Activated CD4-positive, alpha-beta T cell treated with anti-CD3 and anti-CD28 coated beads for 36 hours (primary cell): ENCODE measurements at regions not wholly inside any gene's neighbourhood (a gene's known extent, or its start where the extent isn't known, plus 50 kb on each side); places are given as distances from the start of the nearest gene placed in this dataset.
"Not testable (repeated sequence)": the region's sequence is repeated elsewhere in the genome, so short reads cannot be mapped to it uniquely, and the experiment has no call there.

ENCODE experiments used
- ATAC-seq: fragments of 200-7000 bp; cut with Tn5 transposase; one replicate; pipeline ENCODE4 v1.10.0; 2021; ENCODE audit warnings: mild to moderate bottlenecking, moderate library complexity
- CTCF ChIA-PET: fragments of 350-600 bp; sonication (Branson Sonifier 250); formaldehyde crosslinking; loops from one replicate; lab custom pipeline; 2021; ENCODE audit warnings: antibody characterized with exemption; lab: Charles Lee
- POLR2A ChIA-PET: fragments of 350-600 bp; sonication (Branson Sonifier 250); formaldehyde crosslinking; loops from one replicate; lab custom pipeline; 2021; ENCODE audit warnings: antibody characterized with exemption, inconsistent platforms; lab: Charles Lee
- DNase-seq: peaks from one replicate; pipeline ENCODE4 v3.0.0-alpha.2; 2020
- H3K27ac Mint-ChIP-seq: one replicate; pipeline ENCODE4 v1.8.0; 2021; ENCODE audit warnings: mixed read lengths
- H3K27me3 Mint-ChIP-seq: one replicate; pipeline ENCODE4 v1.8.0; 2021; ENCODE audit warnings: mixed read lengths
- H3K36me3 Mint-ChIP-seq: one replicate; pipeline ENCODE4 v1.8.0; 2021; ENCODE audit warnings: low read depth, mixed read lengths
- H3K4me1 Mint-ChIP-seq: one replicate; pipeline ENCODE4 v1.8.0; 2021; ENCODE audit warnings: mixed read lengths
- H3K4me3 Mint-ChIP-seq: one replicate; pipeline ENCODE4 v1.8.0; 2021; ENCODE audit warnings: mild to moderate bottlenecking, moderate library complexity, mixed read lengths
- H3K9me3 Mint-ChIP-seq: one replicate; pipeline ENCODE4 v1.8.0; 2021; ENCODE audit warnings: low read depth, mixed read lengths
- intact Hi-C, 2 experiments: fragments of 100-400 bp; cut with DNase I in 1 of 2; cut with micrococcal nuclease in 1 of 2; formaldehyde crosslinking; loops; one replicate each; pipeline versions ENCODE4 v1.14.2 to v1.15.1; 2022 to 2024; cut with DNase I, micrococcal nuclease

GRCh38 chr15:23787346-23788105 is 100.4 kb upstream of the NDN start:
- Mint-ChIP-seq H3K36me3 (no peaks in the 10 kb centered on the region), H3K27ac (no peak overlapping the region), H3K27me3 (no peaks in the 10 kb centered on the region), H3K4me3 (no peak overlapping the region), H3K4me1 (no peaks in the 10 kb centered on the region), H3K9me3 (peaks cover 7% of the 10 kb centered on the region)
- POLR2A ChIA-PET = no interaction called here
- intact Hi-C loops = no loop called here
- CTCF ChIA-PET = no interaction called here
- ATAC-seq = no peak
- DNase-seq = no peak

- Mint-ChIP-seq H3K27me3 (no peaks in the 10 kb centered on the region), H3K36me3 (no peaks in the 10 kb centered on the region), H3K27ac (no peak overlapping the region), H3K4me3 (no peak overlapping the region), H3K4me1 (no peaks in the 10 kb centered on the region), H3K9me3 (peaks cover 13% of the 10 kb centered on the region)
- DNase-seq (no peak), ATAC-seq (no peak)
- intact Hi-C loops = no loop called here
- CTCF ChIA-PET = no interaction called here
- POLR2A ChIA-PET = no interaction called here
These were observed 106.1 kb upstream of the NDN start for GRCh38 chr15:23793191-23793680.

DNA sequence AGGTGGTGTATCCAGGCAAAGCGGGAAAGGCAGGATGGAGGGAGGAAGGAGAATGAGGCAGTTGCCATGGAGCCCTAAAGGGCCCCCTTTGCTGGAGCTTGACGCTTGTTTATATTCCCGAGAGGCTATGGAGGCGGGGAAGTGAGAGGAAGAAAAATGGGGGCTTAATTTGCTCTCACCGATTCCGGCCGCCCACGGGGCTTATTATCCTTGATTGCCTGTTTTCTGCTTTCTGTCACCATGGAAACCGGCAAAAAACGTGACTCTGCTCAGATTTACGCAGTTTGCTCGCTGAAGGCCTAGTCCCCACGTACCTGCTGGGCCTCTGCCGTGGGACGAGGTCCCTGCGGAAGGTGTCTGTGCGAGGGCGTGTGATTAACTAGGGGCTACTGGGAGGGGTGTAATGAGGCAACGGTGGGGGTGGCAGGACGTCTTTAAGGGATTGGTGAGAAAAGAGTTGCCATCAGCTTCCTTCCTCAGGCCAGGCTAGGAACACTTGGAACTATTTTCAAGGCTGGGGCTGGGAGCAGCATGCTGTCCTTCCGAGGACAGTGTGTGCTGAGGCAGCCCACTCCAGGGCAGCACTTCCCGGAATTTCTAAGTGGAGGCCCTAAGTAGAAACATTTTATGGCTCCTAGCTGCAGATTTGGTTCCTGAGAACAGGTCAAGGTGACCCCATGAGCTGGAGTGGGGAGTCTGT is 110.8 kb upstream of the NDN start:
- Mint-ChIP-seq H3K27ac (no peak overlapping the region), H3K4me3 (no peak overlapping the region), H3K4me1 (no peaks in the 10 kb centered on the region), H3K9me3 (peaks cover 17% of the 10 kb centered on the region), H3K36me3 (no peaks in the 10 kb centered on the region), H3K27me3 (no peaks in the 10 kb centered on the region)
- POLR2A ChIA-PET = no interaction called here
- DNase-seq (no peak), ATAC-seq (no peak)
- intact Hi-C loops = no loop called here
- CTCF ChIA-PET = no interaction called here

DNA sequence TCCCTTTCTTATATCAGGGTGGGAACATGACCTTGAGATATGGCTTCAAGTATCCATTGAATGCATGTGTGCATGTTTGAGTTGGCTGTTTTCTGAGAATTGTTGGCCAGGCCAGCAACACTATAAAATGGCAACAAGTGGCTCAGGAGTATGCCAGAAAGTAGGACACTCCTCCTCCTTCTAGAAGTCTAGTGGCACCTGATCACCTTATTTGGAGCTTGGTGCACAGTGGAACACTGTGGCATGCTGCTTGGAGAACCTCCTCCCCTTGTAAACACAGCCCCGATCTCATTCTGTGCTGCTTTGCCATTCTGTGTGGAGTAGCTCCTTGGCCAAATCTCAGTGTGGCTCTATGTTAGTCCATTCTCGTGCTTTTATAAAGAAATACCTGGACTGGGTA is 114.8 kb upstream of the NDN start:
- no peak overlapping the region for H3K4me3 Mint-ChIP-seq
- no peaks in the 10 kb centered on the region for H3K4me1 Mint-ChIP-seq
- no peak for ATAC-seq
- H3K27ac Mint-ChIP-seq = no peak overlapping the region
- ChIA-PET POLR2A (no interaction called here), CTCF (no interaction called here)
- H3K36me3 Mint-ChIP-seq = no peaks in the 10 kb centered on the region
- no peaks in the 10 kb centered on the region for H3K27me3 Mint-ChIP-seq
- DNase-seq = no peak
- intact Hi-C loops = no loop called here
- H3K9me3 Mint-ChIP-seq = peaks cover 17% of the 10 kb centered on the region

DNA sequence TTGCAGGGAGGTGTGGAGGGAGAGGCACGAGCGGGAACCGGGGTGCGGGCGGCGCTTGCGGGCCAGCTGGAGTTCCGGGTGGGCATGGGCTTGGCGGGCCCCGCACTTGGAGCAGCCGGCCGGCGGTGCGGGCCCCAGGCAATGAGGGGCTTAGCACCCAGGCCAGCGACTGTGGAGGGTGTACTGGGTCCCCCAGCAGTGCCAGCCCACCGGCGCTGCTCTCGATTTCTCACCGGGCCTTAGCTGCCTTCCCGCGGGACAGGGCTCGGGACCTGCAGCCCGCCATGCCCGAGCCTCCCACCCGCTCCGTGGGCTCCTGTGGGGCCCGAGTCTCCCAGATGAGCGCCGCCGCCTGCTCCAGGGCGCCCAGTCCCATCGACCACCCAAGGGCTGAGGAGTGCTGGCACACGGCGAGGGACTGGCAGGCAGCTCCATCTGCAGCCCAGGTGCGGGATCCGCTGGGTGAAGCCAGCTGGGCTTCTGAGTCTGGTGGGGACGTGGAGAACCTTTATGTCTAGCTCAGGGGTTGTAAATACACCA is 115.9 kb upstream of the NDN start:
- H3K9me3 Mint-ChIP-seq = peaks cover 13% of the 10 kb centered on the region
- CTCF ChIA-PET, H3K36me3 Mint-ChIP-seq, ATAC-seq, H3K4me1 Mint-ChIP-seq, H3K4me3 Mint-ChIP-seq, H3K27me3 Mint-ChIP-seq, intact Hi-C loops, DNase-seq, POLR2A ChIA-PET, H3K27ac Mint-ChIP-seq: not testable (repeated sequence)

GRCh38 chr15:23806980-23807379 is 119.9 kb upstream of the NDN start:
- H3K4me1 Mint-ChIP-seq = no peaks in the 10 kb centered on the region
- H3K4me3 Mint-ChIP-seq = no peak overlapping the region
- ChIA-PET CTCF (no interaction called here), POLR2A (no interaction called here)
- no peaks in the 10 kb centered on the region for H3K27me3 Mint-ChIP-seq
- intact Hi-C loops = no loop called here
- peaks cover 6% of the 10 kb centered on the region for H3K9me3 Mint-ChIP-seq
- no peak overlapping the region for H3K27ac Mint-ChIP-seq
- ATAC-seq (no peak), DNase-seq (no peak)
- H3K36me3 Mint-ChIP-seq = no peaks in the 10 kb centered on the region

GRCh38 chr15:23823508-23823907 is 136.4 kb upstream of the NDN start:
- H3K36me3 Mint-ChIP-seq = no peaks in the 10 kb centered on the region
- CTCF ChIA-PET = no interaction called here
- peaks cover 7% of the 10 kb centered on the region for H3K9me3 Mint-ChIP-seq
- H3K4me1 Mint-ChIP-seq = no peaks in the 10 kb centered on the region
- H3K27ac Mint-ChIP-seq = no peak overlapping the region
- H3K4me3 Mint-ChIP-seq = no peak overlapping the region
- intact Hi-C loops = no loop called here
- no peaks in the 10 kb centered on the region for H3K27me3 Mint-ChIP-seq
- ATAC-seq (no peak), DNase-seq (peak; percentile 22)
- POLR2A ChIA-PET = no interaction called here

DNA sequence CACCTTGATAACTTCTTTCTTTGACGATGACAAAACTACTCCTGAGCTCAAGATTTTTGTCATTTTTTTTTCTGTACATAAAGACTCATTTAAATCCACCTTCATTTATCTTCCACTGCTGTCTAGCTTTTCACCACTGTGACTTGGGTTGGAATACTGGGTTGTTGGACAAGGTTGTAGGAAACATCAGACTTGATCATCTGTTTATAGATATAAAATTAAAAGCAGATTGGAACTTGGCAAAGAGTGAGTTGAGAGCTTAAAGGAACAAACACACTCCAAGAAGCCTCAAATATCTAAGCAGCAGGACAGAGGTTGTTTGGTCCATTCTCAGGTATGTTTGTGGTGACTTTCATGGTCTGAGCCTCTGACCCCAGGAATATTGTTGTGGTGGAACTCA is 141.7 kb upstream of the NDN start:
- Mint-ChIP-seq H3K27me3 (no peaks in the 10 kb centered on the region), H3K36me3 (no peaks in the 10 kb centered on the region), H3K4me1 (no peaks in the 10 kb centered on the region), H3K9me3 (peaks cover 3% of the 10 kb centered on the region), H3K27ac (no peak overlapping the region), H3K4me3 (no peak overlapping the region)
- DNase-seq (no peak), ATAC-seq (no peak)
- ChIA-PET CTCF (interaction anchor here (0.5 kb wide), 1 partner anchor 82 kb away, joined by 3 read pairs; no protein-coding TSS in a partner anchor), POLR2A (no interaction called here)
- intact Hi-C loops = no loop called here

GRCh38 chr15:23835953-23836352 is 148.8 kb upstream of the NDN start:
- no peaks in the 10 kb centered on the region for H3K4me1 Mint-ChIP-seq
- peaks cover 10% of the 10 kb centered on the region for H3K9me3 Mint-ChIP-seq
- intact Hi-C loops = no loop called here
- ATAC-seq (no peak), DNase-seq (no peak)
- no peak overlapping the region for H3K27ac Mint-ChIP-seq
- no peak overlapping the region for H3K4me3 Mint-ChIP-seq
- CTCF ChIA-PET = no interaction called here
- H3K27me3 Mint-ChIP-seq = no peaks in the 10 kb centered on the region
- no peaks in the 10 kb centered on the region for H3K36me3 Mint-ChIP-seq
- POLR2A ChIA-PET = no interaction called here

- Mint-ChIP-seq H3K4me1 (no peaks in the 10 kb centered on the region), H3K9me3 (peaks cover 19% of the 10 kb centered on the region), H3K27me3 (no peaks in the 10 kb centered on the region), H3K27ac (no peak overlapping the region), H3K36me3 (no peaks in the 10 kb centered on the region), H3K4me3 (no peak overlapping the region)
- intact Hi-C loops = no loop called here
- no peak for ATAC-seq
- ChIA-PET POLR2A (no interaction called here), CTCF (no interaction called here)
- DNase-seq = no peak
These were observed 152.9 kb upstream of the NDN start for GRCh38 chr15:23839893-23840474.

- H3K4me1 Mint-ChIP-seq = no peaks in the 10 kb centered on the region
- H3K27me3 Mint-ChIP-seq = no peaks in the 10 kb centered on the region
- H3K4me3 Mint-ChIP-seq = no peak overlapping the region
- POLR2A ChIA-PET = no interaction called here
- intact Hi-C loops = no loop called here
- no peak overlapping the region for H3K27ac Mint-ChIP-seq
- no peaks in the 10 kb centered on the region for H3K36me3 Mint-ChIP-seq
- CTCF ChIA-PET = no interaction called here
- no peak for ATAC-seq
- H3K9me3 Mint-ChIP-seq = peaks cover 21% of the 10 kb centered on the region
- DNase-seq = no peak
These were observed 159.1 kb upstream of the NDN start for GRCh38 chr15:23846218-23846617.
